ENCODE measurements at regions not wholly inside any gene's neighbourhood (a gene's known extent, or its start where the extent isn't known, plus 50 kb on each side); places are given as distances from the start of the nearest gene placed in this dataset.

- TF ChIP-seq POLR2A (IDR thresholded peaks at IDR 0.05; ENCODE audit: low read depth, low read length) = no peak
- TF ChIP-seq POLR2AphosphoS5 (IDR thresholded peaks at IDR 0.05; ENCODE audit: low read depth, low read length) = no peak
Observed at GRCh38 chr16:73764321-73764720, 532.3 kb upstream of the PSMD7 start.
